K562 (cell line): ENCODE measurements at regions not wholly inside any gene's neighbourhood (a gene's known extent, or its start where the extent isn't known, plus 50 kb on each side); places are given as distances from the start of the nearest gene placed in this dataset.

Experiments
- ATAC-seq: fragments of 200-7000 bp; cut with Tn5 transposase; 3 replicates; pipeline ENCODE4 v1.9.1; 2020; ENCODE audit warnings: moderate library complexity
- BruUV-seq: library from RNA; stranded (reverse); fragments of 400-500 nt; replicated peaks from 2 replicates; lab custom pipeline; 2021; lab: Mats Ljungman, UMichigan
- CTCF ChIA-PET: fragments of 300-600 bp; formaldehyde crosslinking; extraction: SDS; loops from one replicate; lab custom pipeline; 2021; ENCODE audit warnings: low intra/inter-chr PET ratio; lab: Yijun Ruan, JAX
- POLR2A ChIA-PET: fragments of 300-600, 350-650 bp; sonication (Branson Sonifier 250); formaldehyde crosslinking; extraction: SDS; loops from one replicate; lab custom pipeline; 2021; ENCODE audit warnings: antibody characterized with exemption, inconsistent platforms; lab: Yijun Ruan, JAX
- DNase-seq, 4 experiments: peaks; one replicate each; pipeline versions ENCODE4 v3.0.0 to v3.0.0-alpha.2; 2011 to 2018; ENCODE audit warnings: low spot score in 3 of 4, mixed read lengths in 3 of 4; ENCODE audit errors: extremely low read depth in 1 of 4
- FAIRE-seq: peaks from 2 replicates; lab custom pipeline; 2011; peaks lifted over from hg19 to GRCh38; lab: Jason Lieb, UNC
- H2AFZ ChIP-seq: 2 replicates; pipeline ENCODE4 v1.6.0; 2011; ENCODE audit warnings: low read depth, low read length, control low read depth, inconsistent platforms
- H3K27ac ChIP-seq: fragments of 200-600 bp; 3 replicates; pipeline ENCODE4 v1.8.0; 2011; ENCODE audit warnings: low read depth, mild to moderate bottlenecking, control low read depth, inconsistent platforms, low read length, moderate library complexity, mixed read lengths; ENCODE audit errors: extremely low read depth
- H3K27me3 ChIP-seq, 2 experiments: fragments of 300-600 bp in 1 of 2; 2 replicates in 1 of 2; 3 replicates in 1 of 2; pipeline versions ENCODE4 v1.6.0 to v1.8.0; 2011; ENCODE audit warnings: inconsistent platforms in 2 of 2, low read length in 2 of 2, mild to moderate bottlenecking in 1 of 2, mixed read lengths in 1 of 2, moderate library complexity in 1 of 2; ENCODE audit not compliant: control insufficient read depth in 2 of 2, insufficient read depth in 2 of 2
- H3K36me3 ChIP-seq: fragments of 300-600 bp; 3 replicates; pipeline ENCODE4 v1.8.0; 2011; ENCODE audit warnings: mild to moderate bottlenecking, low read length, inconsistent platforms; ENCODE audit not compliant: control insufficient read depth, insufficient read depth
- H3K4me1 ChIP-seq, 2 experiments: fragments of 200-600 bp in 1 of 2; replicated peaks in 1 of 2; 2 replicates in 1 of 2; 3 replicates in 1 of 2; pipeline versions ENCODE4 v1.5.1 to v1.8.0; 2011; ENCODE audit warnings: inconsistent platforms in 2 of 2, low read length in 2 of 2, mild to moderate bottlenecking in 1 of 2, mixed read lengths in 1 of 2, moderate library complexity in 1 of 2; ENCODE audit not compliant: control insufficient read depth in 2 of 2, insufficient read depth in 2 of 2
- H3K4me2 ChIP-seq: 2 replicates; pipeline ENCODE4 v1.6.1; 2011; ENCODE audit warnings: low read length, control low read depth, inconsistent platforms, mixed read lengths; ENCODE audit not compliant: insufficient read depth
- H3K4me3 ChIP-seq: fragments of 200-600 bp; sonication (generic), shearing (Covaris generic); 2 replicates; pipeline ENCODE4 v1.5.1; 2016; ENCODE audit warnings: control low read depth, inconsistent platforms
- H3K79me2 ChIP-seq: fragments of 200-600 bp; 3 replicates; pipeline ENCODE4 v1.8.0; 2011; ENCODE audit warnings: low read length, inconsistent platforms; ENCODE audit not compliant: control insufficient read depth, insufficient read depth
- H3K9ac ChIP-seq, 2 experiments: 2 replicates each; pipeline versions ENCODE4 v1.6.0 to v1.6.1; 2011; ENCODE audit warnings: low read depth in 2 of 2, low read length in 2 of 2, control low read depth in 1 of 2, inconsistent platforms in 1 of 2, mild to moderate bottlenecking in 1 of 2, mixed read lengths in 1 of 2; ENCODE audit not compliant: insufficient read depth in 1 of 2
- H3K9me1 ChIP-seq: one replicate; pipeline ENCODE4 v1.6.0; 2011; ENCODE audit warnings: inconsistent platforms, mild to moderate bottlenecking, low read length, moderate library complexity; ENCODE audit not compliant: control insufficient read depth, insufficient read depth
- H3K9me3 ChIP-seq: replicated peaks from 2 replicates; pipeline ENCODE4 v1.5.1; 2011; ENCODE audit warnings: low read depth, low read length, inconsistent platforms; ENCODE audit not compliant: control insufficient read depth, insufficient read depth
- H4K20me1 ChIP-seq: replicated peaks from 2 replicates; pipeline ENCODE4 v1.6.1; 2011; ENCODE audit warnings: low read length, inconsistent platforms, mixed read lengths; ENCODE audit not compliant: control insufficient read depth, insufficient read depth
- CGGBP1 ChIP-seq: fragments of 250-450 bp; sonication (Bioruptor Pico); IDR thresholded peaks from 2 replicates; pipeline ENCODE4 v1.9.0; 2021; ENCODE audit warnings: mild to moderate bottlenecking
- NCOA4 ChIP-seq: fragments of 450-650 bp; IDR thresholded peaks from 2 replicates; pipeline ENCODE4 v1.6.1; 2018; ENCODE audit warnings: mild to moderate bottlenecking; ENCODE audit not compliant: partially characterized antibody
- POLR2B ChIP-seq: fragments of 450-650 bp; IDR thresholded peaks from 2 replicates; pipeline ENCODE4 v1.6.1; 2018; ENCODE audit warnings: low read depth; ENCODE audit not compliant: partially characterized antibody
- SETDB1 ChIP-seq: IDR thresholded peaks from one replicate; pipeline ENCODE4 v1.6.1; 2012; ENCODE audit warnings: low read length, control low read depth, inconsistent platforms
- SP2 ChIP-seq: IDR thresholded peaks from 2 replicates; pipeline ENCODE4 v1.6.1; 2011; ENCODE audit warnings: mild to moderate bottlenecking, low read depth, low read length, moderate library complexity; ENCODE audit not compliant: poor library complexity, severe bottlenecking; ENCODE audit errors: extremely low read depth
- ZC3H11A ChIP-seq: IDR thresholded peaks from 2 replicates; pipeline ENCODE4 v1.6.1; 2012; ENCODE audit warnings: low read depth, low read length, improper control_type of control experiment
- ZNF696 ChIP-seq: fragments of 250-450 bp; sonication (Bioruptor Pico); conservative IDR thresholded peaks from 2 replicates; pipeline ENCODE4 v1.4.0; 2020; ENCODE audit warnings: mild to moderate bottlenecking, moderate library complexity
- WGBS: fragments of 100-300 bp; shearing (Covaris generic); methylation state at CpG from one replicate; pipeline ENCODE4 v1.1.6; 2016; ENCODE audit warnings: low coverage, mixed read lengths; ENCODE audit not compliant: insufficient coverage; ENCODE audit errors: missing lambda C conversion rate; 5-methylcytosine and 5-hydroxymethylcytosine counted together
- in situ Hi-C: fragments of 300-500 bp; cut with MboI; formaldehyde crosslinking; loops from 4 replicates; pipeline ENCODE4 v1.15.0; 2018; ENCODE audit warnings: inconsistent platforms, mixed read lengths
- intact Hi-C: fragments of 100-400 bp; cut with micrococcal nuclease; formaldehyde crosslinking; loops from 2 replicates; pipeline ENCODE4 v1.14.2; 2022
- TF ChIP-seq, protein P1 (sequence below), 2 experiments: fragments of 450-650 bp in 1 of 2; sonication (generic) in 1 of 2; formaldehyde crosslinking in 1 of 2; IDR thresholded peaks; 2 replicates each; pipeline versions ENCODE4 v1.7.1 to v1.9.0; 2016 to 2022; ENCODE audit warnings: inconsistent platforms in 1 of 2, mild to moderate bottlenecking in 1 of 2, missing genetic modification reagents in 1 of 2

GRCh38 chr6:14889611-14890593 is 356.0 kb upstream of the JARID2 start:
- WGBS: 35% methylated on average over 17 of the region's 17 CpGs
- no peak for TF ChIP-seq NCOA4
- no peak for TF ChIP-seq ZC3H11A
- TF ChIP-seq ZNF696: no peak
- TF ChIP-seq, protein P1, sequence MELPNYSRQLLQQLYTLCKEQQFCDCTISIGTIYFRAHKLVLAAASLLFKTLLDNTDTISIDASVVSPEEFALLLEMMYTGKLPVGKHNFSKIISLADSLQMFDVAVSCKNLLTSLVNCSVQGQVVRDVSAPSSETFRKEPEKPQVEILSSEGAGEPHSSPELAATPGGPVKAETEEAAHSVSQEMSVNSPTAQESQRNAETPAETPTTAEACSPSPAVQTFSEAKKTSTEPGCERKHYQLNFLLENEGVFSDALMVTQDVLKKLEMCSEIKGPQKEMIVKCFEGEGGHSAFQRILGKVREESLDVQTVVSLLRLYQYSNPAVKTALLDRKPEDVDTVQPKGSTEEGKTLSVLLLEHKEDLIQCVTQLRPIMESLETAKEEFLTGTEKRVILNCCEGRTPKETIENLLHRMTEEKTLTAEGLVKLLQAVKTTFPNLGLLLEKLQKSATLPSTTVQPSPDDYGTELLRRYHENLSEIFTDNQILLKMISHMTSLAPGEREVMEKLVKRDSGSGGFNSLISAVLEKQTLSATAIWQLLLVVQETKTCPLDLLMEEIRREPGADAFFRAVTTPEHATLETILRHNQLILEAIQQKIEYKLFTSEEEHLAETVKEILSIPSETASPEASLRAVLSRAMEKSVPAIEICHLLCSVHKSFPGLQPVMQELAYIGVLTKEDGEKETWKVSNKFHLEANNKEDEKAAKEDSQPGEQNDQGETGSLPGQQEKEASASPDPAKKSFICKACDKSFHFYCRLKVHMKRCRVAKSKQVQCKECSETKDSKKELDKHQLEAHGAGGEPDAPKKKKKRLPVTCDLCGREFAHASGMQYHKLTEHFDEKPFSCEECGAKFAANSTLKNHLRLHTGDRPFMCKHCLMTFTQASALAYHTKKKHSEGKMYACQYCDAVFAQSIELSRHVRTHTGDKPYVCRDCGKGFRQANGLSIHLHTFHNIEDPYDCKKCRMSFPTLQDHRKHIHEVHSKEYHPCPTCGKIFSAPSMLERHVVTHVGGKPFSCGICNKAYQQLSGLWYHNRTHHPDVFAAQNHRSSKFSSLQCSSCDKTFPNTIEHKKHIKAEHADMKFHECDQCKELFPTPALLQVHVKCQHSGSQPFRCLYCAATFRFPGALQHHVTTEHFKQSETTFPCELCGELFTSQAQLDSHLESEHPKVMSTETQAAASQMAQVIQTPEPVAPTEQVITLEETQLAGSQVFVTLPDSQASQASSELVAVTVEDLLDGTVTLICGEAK (IDR thresholded peaks at IDR 0.05): no peak
- TF ChIP-seq, protein P1 (CRISPR knock-in tag; IDR thresholded peaks at IDR 0.05): no peak
- TF ChIP-seq SP2: no peak
- TF ChIP-seq SETDB1: no peak
- no peak for TF ChIP-seq POLR2B
- no peak for TF ChIP-seq CGGBP1 (CRISPR knock-in tag)

More at GRCh38 chr6:14889611-14890593, 356.0 kb upstream of the JARID2 start:
- H3K9me1 ChIP-seq: no peaks in the 10 kb centered on the region
- H3K4me1 ChIP-seq: peaks cover 0 to 7% of the 10 kb centered on the region in 2 experiments; a peak in 2 of 5 replicates
- no peak overlapping the region for H3K4me3 ChIP-seq
- no peaks in the 10 kb centered on the region for H3K79me2 ChIP-seq
- ATAC-seq (peak; percentile 79), FAIRE-seq (no peak), DNase-seq (peak in 1 of 4 experiments; percentile 55)
- H3K36me3 ChIP-seq: no peaks in the 10 kb centered on the region
- H3K9ac ChIP-seq: no peak overlapping the region
- H3K9me3 ChIP-seq: no peaks in the 10 kb centered on the region
- H2AFZ ChIP-seq: no peak overlapping the region
- intact Hi-C loops (no loop called here), in situ Hi-C loops (no loop called here)
- POLR2A ChIA-PET: interaction anchor here (0.7 to 1.1 kb wide), 4 partner anchors 17 to 270 kb away, joined by 3 to 4 read pairs (median 4); no protein-coding TSS in a partner anchor
- H3K4me2 ChIP-seq: no peak overlapping the region
- H3K27ac ChIP-seq: no peak overlapping the region
- CTCF ChIA-PET: no interaction called here
- BruUV-seq: no TSS peak
- H3K27me3 ChIP-seq: no peaks in the 10 kb centered on the region
- no peaks in the 10 kb centered on the region for H4K20me1 ChIP-seq
